Right atrium auricular region (tissue), 2 donors: ENCODE measurements at regions not wholly inside any gene's neighbourhood (a gene's known extent, or its start where the extent isn't known, plus 50 kb on each side); places are given as distances from the start of the nearest gene placed in this dataset.

Experiments used
- DNase-seq: peaks from one replicate; pipeline ENCODE4 v3.0.0-alpha.2; 2019; ENCODE audit warnings: low spot score
- H3K27ac ChIP-seq, 2 donors: fragments of 200-600 bp; sonication (generic); 1 replicate in 1 of 2; 2 replicates in 1 of 2; pipeline ENCODE4 v1.5.1; 2016 to 2019
- H3K27me3 ChIP-seq, 2 donors: fragments of 200-600 bp; sonication (generic); one replicate each; pipeline versions ENCODE4 v1.5.1 to v1.6.0; 2017 to 2019
- H3K36me3 ChIP-seq: fragments of 200-600 bp; sonication (generic); one replicate; pipeline ENCODE4 v1.5.1; 2016
- H3K4me1 ChIP-seq, 2 donors: fragments of 200-600 bp; sonication (generic); one replicate each; pipeline versions ENCODE4 v1.5.1 to v1.6.0; 2017 to 2019
- H3K4me3 ChIP-seq, 2 donors: fragments of 200-600 bp; sonication (generic); 1 replicate in 1 of 2; 2 replicates in 1 of 2; pipeline ENCODE4 v1.5.1; 2017 to 2019; ENCODE audit warnings: mild to moderate bottlenecking in 1 of 2, moderate library complexity in 1 of 2
- H3K9me3 ChIP-seq, 2 donors: fragments of 200-600 bp; sonication (generic); one replicate each; pipeline ENCODE4 v1.5.1; 2019
- TF ChIP-seq, protein P1 (sequence below), 2 donors: fragments of 200-600 bp; sonication (generic); IDR thresholded peaks; one replicate each; pipeline ENCODE4 v1.5.1; 2019; ENCODE audit warnings: antibody characterized with exemption in 2 of 2

DNA sequence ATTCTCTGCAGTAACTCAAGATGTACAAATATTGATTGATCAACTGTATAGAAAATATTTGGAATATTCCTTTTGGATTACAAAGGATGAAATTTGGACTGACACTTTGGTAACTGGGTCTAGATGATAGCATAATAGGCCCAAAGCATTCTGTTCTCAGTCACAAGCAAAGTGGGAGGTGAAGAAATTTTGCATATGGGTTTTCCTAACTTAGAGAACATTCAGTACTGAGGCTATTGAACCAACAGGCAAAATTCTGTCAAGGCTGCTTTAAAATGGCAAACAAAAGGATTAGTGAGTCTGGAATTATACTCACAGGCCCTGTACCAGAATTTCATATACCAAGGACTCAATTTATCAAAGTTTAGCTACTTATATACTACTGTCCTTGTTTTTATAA is 1020.6 kb downstream of the TLE4 start:
- Histone ChIP-seq H3K36me3 (no peaks in the 10 kb centered on the region), H3K4me1 (no peaks in the 10 kb centered on the region), H3K27me3 (no peaks in the 10 kb centered on the region), H3K9me3 (no peaks in the 10 kb centered on the region), H3K4me3 (no peak overlapping the region), H3K27ac (no peak overlapping the region)
- TF ChIP-seq, protein P1, sequence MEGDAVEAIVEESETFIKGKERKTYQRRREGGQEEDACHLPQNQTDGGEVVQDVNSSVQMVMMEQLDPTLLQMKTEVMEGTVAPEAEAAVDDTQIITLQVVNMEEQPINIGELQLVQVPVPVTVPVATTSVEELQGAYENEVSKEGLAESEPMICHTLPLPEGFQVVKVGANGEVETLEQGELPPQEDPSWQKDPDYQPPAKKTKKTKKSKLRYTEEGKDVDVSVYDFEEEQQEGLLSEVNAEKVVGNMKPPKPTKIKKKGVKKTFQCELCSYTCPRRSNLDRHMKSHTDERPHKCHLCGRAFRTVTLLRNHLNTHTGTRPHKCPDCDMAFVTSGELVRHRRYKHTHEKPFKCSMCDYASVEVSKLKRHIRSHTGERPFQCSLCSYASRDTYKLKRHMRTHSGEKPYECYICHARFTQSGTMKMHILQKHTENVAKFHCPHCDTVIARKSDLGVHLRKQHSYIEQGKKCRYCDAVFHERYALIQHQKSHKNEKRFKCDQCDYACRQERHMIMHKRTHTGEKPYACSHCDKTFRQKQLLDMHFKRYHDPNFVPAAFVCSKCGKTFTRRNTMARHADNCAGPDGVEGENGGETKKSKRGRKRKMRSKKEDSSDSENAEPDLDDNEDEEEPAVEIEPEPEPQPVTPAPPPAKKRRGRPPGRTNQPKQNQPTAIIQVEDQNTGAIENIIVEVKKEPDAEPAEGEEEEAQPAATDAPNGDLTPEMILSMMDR (IDR thresholded peaks at IDR 0.05), result no peak
- no peak for DNase-seq

DNA sequence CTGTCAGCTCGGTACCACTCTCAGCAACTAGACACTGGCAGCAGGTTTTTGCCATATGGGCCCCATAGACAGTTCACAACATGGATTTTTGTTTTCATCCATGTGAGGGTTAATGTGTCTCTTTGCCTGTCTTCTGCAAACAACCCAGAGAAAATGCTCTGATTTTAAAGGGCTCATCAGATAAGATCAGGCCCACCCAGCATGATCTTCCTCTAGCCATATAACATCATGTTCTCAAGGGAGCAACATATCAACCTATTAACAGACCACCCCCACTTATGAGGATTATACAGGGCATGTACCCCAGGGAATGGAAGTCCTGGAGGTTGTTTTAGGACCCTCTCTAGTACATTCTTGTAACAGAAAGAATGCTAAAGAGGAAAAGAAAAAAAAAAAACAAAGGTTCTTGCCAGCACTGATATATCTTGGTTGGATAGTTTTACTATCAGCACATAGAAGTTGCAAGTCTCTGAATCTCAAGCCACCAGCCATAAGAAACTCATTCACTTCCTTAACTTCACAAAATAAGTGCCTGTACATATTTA is 1015.1 kb downstream of the TLE4 start:
- Histone ChIP-seq H3K4me1 (no peaks in the 10 kb centered on the region), H3K27me3 (no peaks in the 10 kb centered on the region), H3K27ac (no peak overlapping the region), H3K4me3 (no peak overlapping the region), H3K9me3 (no peaks in the 10 kb centered on the region), H3K36me3 (no peaks in the 10 kb centered on the region)
- TF ChIP-seq, protein P1 (IDR thresholded peaks at IDR 0.05), result no peak
- DNase-seq, result no peak

DNA sequence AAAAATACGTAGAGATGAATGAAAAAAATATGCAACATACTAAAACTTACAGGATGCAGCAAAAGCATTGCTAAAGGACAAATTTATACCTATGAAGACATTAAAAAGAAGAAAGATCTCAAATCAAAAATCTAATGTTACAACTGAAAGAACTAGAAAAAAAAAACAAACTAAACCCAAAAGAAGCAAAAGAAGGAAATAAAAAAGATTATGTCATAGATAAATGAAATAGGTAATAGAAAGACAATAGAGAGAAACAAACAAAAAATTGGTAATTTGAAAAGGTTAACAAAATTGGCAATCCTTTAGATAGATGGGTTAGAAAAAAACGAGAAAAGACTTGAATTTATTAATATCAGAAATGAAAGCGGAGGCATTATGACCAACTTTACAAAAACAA is 1000.2 kb downstream of the TLE4 start:
- H3K36me3 ChIP-seq, result no peaks in the 10 kb centered on the region
- H3K27ac ChIP-seq, result no peak overlapping the region
- H3K4me1 ChIP-seq, result no peaks in the 10 kb centered on the region
- H3K27me3 ChIP-seq, result no peaks in the 10 kb centered on the region
- TF ChIP-seq, protein P1 (IDR thresholded peaks at IDR 0.05), result no peak
- DNase-seq, result no peak
- peaks cover 0 to 43% of the 10 kb centered on the region in 2 donors for H3K9me3 ChIP-seq
- no peak overlapping the region for H3K4me3 ChIP-seq

DNA sequence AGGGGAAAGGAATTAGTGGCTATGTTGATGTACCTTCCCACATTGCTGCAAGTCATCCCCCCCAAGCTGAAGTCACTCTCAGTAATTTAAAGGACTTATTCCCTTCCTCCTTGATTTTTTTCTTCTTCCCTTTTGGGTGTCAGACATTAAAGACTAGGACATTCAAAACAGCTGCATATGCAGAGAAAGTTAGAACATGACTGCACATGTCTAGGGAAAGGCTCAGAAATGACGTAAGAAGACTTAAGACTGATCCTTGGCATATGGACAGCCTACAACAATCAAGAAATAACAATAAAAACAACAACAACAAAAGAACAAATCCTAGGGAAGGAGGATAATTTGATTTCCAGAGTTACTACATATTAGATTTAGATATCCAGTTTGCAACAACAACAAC is 997.5 kb downstream of the TLE4 start:
- no peak overlapping the region for H3K27ac ChIP-seq
- no peaks in the 10 kb centered on the region for H3K4me1 ChIP-seq
- no peak overlapping the region for H3K4me3 ChIP-seq
- H3K27me3 ChIP-seq, result no peaks in the 10 kb centered on the region
- no peaks in the 10 kb centered on the region for H3K36me3 ChIP-seq
- peaks cover 0 to 43% of the 10 kb centered on the region in 2 donors for H3K9me3 ChIP-seq
- DNase-seq, result no peak
- TF ChIP-seq, protein P1 (IDR thresholded peaks at IDR 0.05), result no peak

DNA sequence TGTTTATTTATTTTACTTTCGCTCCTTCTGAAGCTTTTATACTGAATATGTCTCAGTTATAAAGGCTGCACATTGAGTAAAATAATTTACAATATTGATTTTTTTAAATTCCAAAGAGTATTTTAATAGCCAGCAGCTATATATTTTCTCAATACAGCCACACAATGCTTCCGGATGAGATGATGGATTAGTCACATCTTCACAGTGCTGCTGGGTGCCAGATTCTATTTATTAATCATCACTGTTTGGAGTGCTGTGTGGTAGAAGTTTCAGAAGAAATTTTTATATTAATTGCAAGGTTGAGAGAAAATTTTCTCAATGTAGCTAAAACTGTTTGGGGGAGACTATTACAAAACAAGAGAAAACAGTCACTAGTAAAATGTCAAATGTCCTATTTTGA is 989.8 kb downstream of the TLE4 start:
- Histone ChIP-seq H3K36me3 (no peaks in the 10 kb centered on the region), H3K27me3 (no peaks in the 10 kb centered on the region), H3K9me3 (no peaks in the 10 kb centered on the region), H3K4me1 (no peaks in the 10 kb centered on the region), H3K4me3 (no peak overlapping the region), H3K27ac (no peak overlapping the region)
- no peak for DNase-seq
- TF ChIP-seq, protein P1 (IDR thresholded peaks at IDR 0.05), result no peak

DNA sequence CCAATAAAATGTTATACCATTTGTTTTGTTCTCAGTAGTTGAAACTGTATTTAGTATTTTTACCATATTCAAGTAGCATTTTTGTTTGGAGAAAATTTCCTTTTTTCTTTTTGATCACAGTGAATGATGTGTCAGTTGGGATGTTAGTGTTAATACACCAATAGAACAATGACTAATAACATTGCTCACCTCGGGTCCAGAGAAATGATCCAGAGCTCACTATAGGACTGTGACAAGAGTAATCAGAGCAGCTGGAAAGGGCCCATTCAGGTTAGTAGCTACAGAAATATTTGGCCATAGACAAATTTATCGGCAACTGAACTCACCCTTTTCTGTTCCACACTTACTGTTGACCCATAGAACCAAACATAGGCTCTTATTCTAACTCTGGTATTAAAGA is 989.2 kb downstream of the TLE4 start:
- Histone ChIP-seq H3K9me3 (no peaks in the 10 kb centered on the region), H3K27ac (no peak overlapping the region), H3K27me3 (no peaks in the 10 kb centered on the region), H3K4me1 (no peaks in the 10 kb centered on the region), H3K36me3 (no peaks in the 10 kb centered on the region), H3K4me3 (no peak overlapping the region)
- TF ChIP-seq, protein P1 (IDR thresholded peaks at IDR 0.05), result no peak
- DNase-seq, result no peak
